NCI-H1417 treated with DMSO at 0.1 percent for 48 hours (cell line): ENCODE measurements at regions not wholly inside any gene's neighbourhood (a gene's known extent, or its start where the extent isn't known, plus 50 kb on each side); places are given as distances from the start of the nearest gene placed in this dataset.

Experiments
- DNase-seq: peaks from one replicate; lab custom pipeline; 2025; lab: John Stamatoyannopoulos, UW

- no peak for DNase-seq
Measured at GRCh38 chr3:177812492-177812891, 615.2 kb upstream of the TBL1XR1 start.

GRCh38 chr3:177813322-177813721, 616.0 kb upstream of the TBL1XR1 start:
- no peak for DNase-seq

GRCh38 chr3:177816667-177817208, 619.5 kb upstream of the TBL1XR1 start:
- no peak for DNase-seq

GRCh38 chr3:177817751-177818150, 620.5 kb upstream of the TBL1XR1 start:
- no peak for DNase-seq

GRCh38 chr3:177818712-177819240, 621.5 kb upstream of the TBL1XR1 start:
- DNase-seq, result no peak

GRCh38 chr3:177820683-177821316, 623.5 kb upstream of the TBL1XR1 start:
- no peak for DNase-seq

- no peak for DNase-seq
Measured at GRCh38 chr3:177822681-177823096, 625.4 kb upstream of the TBL1XR1 start.

GRCh38 chr3:177823701-177824189, 626.5 kb upstream of the TBL1XR1 start:
- DNase-seq, result no peak

- DNase-seq, result no peak
Measured at GRCh38 chr3:177824190-177824786, 627.0 kb upstream of the TBL1XR1 start.

GRCh38 chr3:177824841-177825240, 627.6 kb upstream of the TBL1XR1 start:
- DNase-seq, result no peak

- no peak for DNase-seq
Measured at GRCh38 chr3:177826253-177826652, 629.0 kb upstream of the TBL1XR1 start.

- no peak for DNase-seq
Measured at GRCh38 chr3:177827511-177828207, 630.4 kb upstream of the TBL1XR1 start.

GRCh38 chr3:177828208-177828565, 630.9 kb upstream of the TBL1XR1 start:
- no peak for DNase-seq

- DNase-seq, result peak; percentile 32
Measured at GRCh38 chr3:177830411-177830849, 633.1 kb upstream of the TBL1XR1 start.

GRCh38 chr3:177831361-177831760, 634.1 kb upstream of the TBL1XR1 start:
- DNase-seq, result no peak

- peak; percentile 95 for DNase-seq
Measured at GRCh38 chr3:177832880-177833279, 635.6 kb upstream of the TBL1XR1 start.

GRCh38 chr3:177833332-177833731, 636.0 kb upstream of the TBL1XR1 start:
- peak; percentile 95 for DNase-seq

- DNase-seq, result peak; percentile 45
Measured at GRCh38 chr3:177835008-177835407, 637.7 kb upstream of the TBL1XR1 start.

GRCh38 chr3:177835917-177836316, 638.6 kb upstream of the TBL1XR1 start:
- DNase-seq, result no peak

- DNase-seq, result peak; percentile 47
Measured at GRCh38 chr3:177836671-177837070, 639.4 kb upstream of the TBL1XR1 start.

GRCh38 chr3:177837951-177838655, 640.8 kb upstream of the TBL1XR1 start:
- no peak for DNase-seq

- no peak for DNase-seq
Measured at GRCh38 chr3:177838766-177839350, 641.6 kb upstream of the TBL1XR1 start.
